NB4 (cell line): ENCODE measurements at regions not wholly inside any gene's neighbourhood (a gene's known extent, or its start where the extent isn't known, plus 50 kb on each side); places are given as distances from the start of the nearest gene placed in this dataset.

Experiments
- DNase-seq: peaks from one replicate; pipeline ENCODE4 v3.0.0; 2010; ENCODE audit warnings: low read depth
- H3K4me3 ChIP-seq: one replicate; pipeline ENCODE4 v1.5.1; 2011; ENCODE audit warnings: mild to moderate bottlenecking, low read depth, low read length, moderate library complexity
- MYC ChIP-seq: IDR thresholded peaks from 2 replicates; pipeline ENCODE4 v1.6.1; 2011; ENCODE audit warnings: low read depth, low read length
- POLR2A ChIP-seq: IDR thresholded peaks from 2 replicates; pipeline ENCODE4 v1.6.1; 2011; ENCODE audit warnings: mild to moderate bottlenecking; ENCODE audit not compliant: insufficient read length; ENCODE audit errors: extremely low read depth
- TF ChIP-seq, protein P1 (sequence below): IDR thresholded peaks from one replicate; pipeline ENCODE4 v1.5.1; 2012; ENCODE audit warnings: low read depth, low read length
- TF ChIP-seq, protein P2 (sequence below): IDR thresholded peaks from 2 replicates; pipeline ENCODE4 v1.6.1; 2011; ENCODE audit warnings: low read depth, low read length

DNA sequence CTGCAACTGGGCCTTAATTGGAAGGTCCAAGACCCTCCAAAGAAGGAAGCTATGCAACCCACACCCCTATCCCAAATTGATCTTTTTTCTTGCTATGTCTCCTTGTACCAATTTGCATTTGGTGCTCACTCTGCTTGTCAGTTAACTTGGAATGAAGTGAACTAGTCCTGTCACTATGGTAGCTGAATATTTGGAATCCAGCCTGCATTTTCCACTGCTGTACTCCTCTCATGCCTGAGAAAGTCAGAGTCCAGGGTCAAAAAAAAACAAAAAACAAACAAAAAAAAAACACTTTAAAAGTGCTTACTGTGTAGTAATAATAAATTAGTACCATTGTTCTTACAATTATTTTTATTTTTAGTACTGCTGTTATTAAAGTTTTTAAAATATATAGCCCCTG lies 462.8 kb upstream of the SLC8A1 start:
- no peak for DNase-seq
- TF ChIP-seq, protein P1, sequence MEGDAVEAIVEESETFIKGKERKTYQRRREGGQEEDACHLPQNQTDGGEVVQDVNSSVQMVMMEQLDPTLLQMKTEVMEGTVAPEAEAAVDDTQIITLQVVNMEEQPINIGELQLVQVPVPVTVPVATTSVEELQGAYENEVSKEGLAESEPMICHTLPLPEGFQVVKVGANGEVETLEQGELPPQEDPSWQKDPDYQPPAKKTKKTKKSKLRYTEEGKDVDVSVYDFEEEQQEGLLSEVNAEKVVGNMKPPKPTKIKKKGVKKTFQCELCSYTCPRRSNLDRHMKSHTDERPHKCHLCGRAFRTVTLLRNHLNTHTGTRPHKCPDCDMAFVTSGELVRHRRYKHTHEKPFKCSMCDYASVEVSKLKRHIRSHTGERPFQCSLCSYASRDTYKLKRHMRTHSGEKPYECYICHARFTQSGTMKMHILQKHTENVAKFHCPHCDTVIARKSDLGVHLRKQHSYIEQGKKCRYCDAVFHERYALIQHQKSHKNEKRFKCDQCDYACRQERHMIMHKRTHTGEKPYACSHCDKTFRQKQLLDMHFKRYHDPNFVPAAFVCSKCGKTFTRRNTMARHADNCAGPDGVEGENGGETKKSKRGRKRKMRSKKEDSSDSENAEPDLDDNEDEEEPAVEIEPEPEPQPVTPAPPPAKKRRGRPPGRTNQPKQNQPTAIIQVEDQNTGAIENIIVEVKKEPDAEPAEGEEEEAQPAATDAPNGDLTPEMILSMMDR = no peak
- no peak for TF ChIP-seq MYC
- no peak for TF ChIP-seq POLR2A
- TF ChIP-seq, protein P2, sequence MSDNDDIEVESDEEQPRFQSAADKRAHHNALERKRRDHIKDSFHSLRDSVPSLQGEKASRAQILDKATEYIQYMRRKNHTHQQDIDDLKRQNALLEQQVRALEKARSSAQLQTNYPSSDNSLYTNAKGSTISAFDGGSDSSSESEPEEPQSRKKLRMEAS = no peak
- H3K4me3 ChIP-seq = no peak overlapping the region

DNA sequence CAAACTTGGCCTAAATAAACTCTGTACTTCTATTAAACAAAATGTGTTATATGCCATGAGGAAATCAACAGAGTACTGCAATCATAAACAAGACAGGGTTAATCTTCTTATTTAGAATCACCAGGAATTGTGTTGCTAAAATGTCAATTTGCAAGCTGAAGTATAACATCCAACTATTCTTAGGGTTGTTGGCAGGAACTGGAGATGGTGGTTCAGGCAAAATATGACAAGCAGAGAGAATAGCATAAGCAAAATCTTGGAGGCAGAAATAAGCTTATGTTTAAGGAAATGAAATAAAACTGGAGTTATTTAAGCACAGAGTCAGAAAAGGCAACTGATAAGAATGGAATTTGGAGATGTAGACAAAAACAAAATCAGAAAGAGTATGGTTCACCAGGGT lies 463.8 kb upstream of the SLC8A1 start:
- DNase-seq = no peak
- TF ChIP-seq, protein P1 = no peak
- no peak for TF ChIP-seq MYC
- no peak for TF ChIP-seq POLR2A
- TF ChIP-seq, protein P2 = no peak

DNA sequence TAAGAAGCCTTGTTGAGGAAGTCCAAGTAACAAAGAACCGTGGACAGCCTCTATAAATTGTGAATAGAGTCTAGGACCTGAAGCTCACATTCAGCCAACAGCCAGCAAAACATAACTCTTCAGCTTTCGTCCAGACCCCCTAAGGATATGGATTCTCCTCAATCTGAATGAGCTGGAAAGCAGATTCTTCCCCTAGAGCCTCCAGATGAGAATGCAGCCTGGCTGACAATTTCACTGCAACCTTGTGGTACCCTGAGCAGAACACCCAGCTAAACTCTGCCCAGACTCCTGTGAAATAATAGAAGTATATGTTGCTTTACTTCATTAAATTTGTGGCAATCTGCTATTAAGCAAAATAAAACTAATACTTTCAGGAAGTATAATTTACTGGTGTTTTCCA lies 483.5 kb upstream of the SLC8A1 start:
- H3K4me3 ChIP-seq = no peak overlapping the region
- TF ChIP-seq POLR2A (no peak), MYC (no peak)
- TF ChIP-seq, protein P2 = no peak
- TF ChIP-seq, protein P1 = no peak
- no peak for DNase-seq

More for the DNA sequence above, 463.8 kb upstream of the SLC8A1 start:
- H3K4me3 ChIP-seq = no peak overlapping the region

DNA sequence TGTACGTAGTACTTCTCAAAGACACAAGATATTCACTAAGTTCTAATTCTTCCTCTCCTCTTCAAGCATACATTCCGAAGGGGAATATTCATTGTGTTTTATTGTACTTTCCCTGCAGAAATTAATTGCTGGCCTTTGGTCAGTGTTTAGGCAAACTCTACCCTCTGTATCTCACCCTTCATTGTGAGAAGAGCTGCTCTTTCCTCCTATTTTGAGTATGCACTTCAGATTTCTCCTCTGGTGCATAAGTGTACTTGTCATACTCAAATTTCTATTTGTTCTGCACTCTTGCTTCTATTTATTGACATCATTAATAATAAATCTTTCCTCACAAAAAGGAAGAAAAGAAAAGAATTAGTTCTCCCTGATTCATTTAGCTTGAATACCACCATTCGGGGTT lies 485.4 kb upstream of the SLC8A1 start:
- H3K4me3 ChIP-seq = no peak overlapping the region
- TF ChIP-seq MYC = no peak
- TF ChIP-seq, protein P1 = no peak
- no peak for DNase-seq

DNA sequence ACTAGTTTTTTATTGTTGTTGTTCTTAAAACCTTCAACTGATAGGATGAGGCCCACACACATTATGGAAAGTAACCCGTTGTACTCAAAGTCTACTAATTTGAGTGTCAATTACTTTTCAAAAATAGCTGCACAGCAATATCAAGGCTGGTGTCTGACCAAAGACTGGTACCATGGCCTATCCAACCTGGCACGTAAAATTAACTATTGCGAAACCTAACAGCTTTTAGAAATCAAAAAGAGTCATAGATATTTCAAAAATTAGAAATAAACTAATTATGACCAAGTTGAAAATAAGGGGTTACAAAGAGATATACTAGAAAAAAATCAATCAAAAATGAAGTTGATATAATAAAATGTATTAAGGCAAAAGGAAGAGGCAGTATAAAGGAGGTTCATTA lies 501.5 kb upstream of the SLC8A1 start:
- DNase-seq = no peak
- no peak overlapping the region for H3K4me3 ChIP-seq
- TF ChIP-seq, protein P1 = no peak
- no peak for TF ChIP-seq MYC
- TF ChIP-seq, protein P2 = no peak
- no peak for TF ChIP-seq POLR2A

DNA sequence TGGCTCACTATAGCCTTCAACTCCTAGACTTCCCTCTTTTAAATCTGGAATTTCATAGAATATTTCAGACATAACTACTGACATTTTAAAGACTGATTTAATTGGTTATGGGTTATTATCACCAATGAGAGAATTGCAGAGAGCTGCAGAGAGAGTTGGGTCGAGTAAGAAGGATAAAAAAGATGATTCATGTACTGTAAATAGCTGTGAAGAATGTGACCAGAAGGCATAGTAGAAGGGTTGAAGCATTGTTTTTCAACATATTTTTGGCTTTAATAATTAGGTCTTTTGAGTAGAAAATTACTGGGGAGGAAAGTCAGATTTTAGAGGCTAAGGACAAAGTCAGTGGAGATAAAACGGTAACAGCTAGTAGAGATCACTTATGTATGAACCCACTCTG lies 503.2 kb upstream of the SLC8A1 start:
- DNase-seq = no peak
- TF ChIP-seq, protein P1 = no peak
- TF ChIP-seq POLR2A (no peak), MYC (no peak)
- TF ChIP-seq, protein P2 = no peak

More for the DNA sequence above, 503.2 kb upstream of the SLC8A1 start:
- no peak overlapping the region for H3K4me3 ChIP-seq
